Loucy (cell line): ENCODE measurements at regions not wholly inside any gene's neighbourhood (a gene's known extent, or its start where the extent isn't known, plus 50 kb on each side); places are given as distances from the start of the nearest gene placed in this dataset.

Experiments used
- EZH2phosphoT487 ChIP-seq: fragments of 200-600 bp; IDR thresholded peaks from 2 replicates; pipeline ENCODE4 v1.6.1; 2018; ENCODE audit warnings: antibody characterized with exemption, mild to moderate bottlenecking, moderate library complexity, borderline replicate concordance
- TF ChIP-seq, protein P1 (sequence below): fragments of 200-600 bp; sonication (generic); conservative IDR thresholded peaks from 2 replicates; pipeline ENCODE4 v1.5.1; 2014; ENCODE audit warnings: mild to moderate bottlenecking, antibody characterized with exemption, low read length

DNA sequence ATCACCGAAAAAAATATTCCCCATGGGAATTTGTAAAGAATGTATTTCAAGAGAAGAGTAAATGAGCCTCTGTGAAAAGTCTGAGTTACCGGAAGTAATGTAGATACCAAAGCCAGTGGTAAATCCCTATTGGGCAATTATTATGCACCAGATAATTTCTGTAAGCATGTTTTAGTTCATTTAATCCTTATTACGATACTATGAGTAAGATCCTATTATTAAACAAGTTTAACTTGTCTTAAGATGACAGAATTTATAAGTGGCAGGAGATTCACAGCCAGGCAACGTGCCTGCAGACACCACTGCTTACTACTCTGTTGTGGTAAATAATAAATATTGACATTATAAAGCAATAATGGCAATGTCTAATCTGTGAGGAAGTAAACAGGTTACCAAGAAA, 280.8 kb upstream of the RGPD4 start:
- TF ChIP-seq, protein P1, sequence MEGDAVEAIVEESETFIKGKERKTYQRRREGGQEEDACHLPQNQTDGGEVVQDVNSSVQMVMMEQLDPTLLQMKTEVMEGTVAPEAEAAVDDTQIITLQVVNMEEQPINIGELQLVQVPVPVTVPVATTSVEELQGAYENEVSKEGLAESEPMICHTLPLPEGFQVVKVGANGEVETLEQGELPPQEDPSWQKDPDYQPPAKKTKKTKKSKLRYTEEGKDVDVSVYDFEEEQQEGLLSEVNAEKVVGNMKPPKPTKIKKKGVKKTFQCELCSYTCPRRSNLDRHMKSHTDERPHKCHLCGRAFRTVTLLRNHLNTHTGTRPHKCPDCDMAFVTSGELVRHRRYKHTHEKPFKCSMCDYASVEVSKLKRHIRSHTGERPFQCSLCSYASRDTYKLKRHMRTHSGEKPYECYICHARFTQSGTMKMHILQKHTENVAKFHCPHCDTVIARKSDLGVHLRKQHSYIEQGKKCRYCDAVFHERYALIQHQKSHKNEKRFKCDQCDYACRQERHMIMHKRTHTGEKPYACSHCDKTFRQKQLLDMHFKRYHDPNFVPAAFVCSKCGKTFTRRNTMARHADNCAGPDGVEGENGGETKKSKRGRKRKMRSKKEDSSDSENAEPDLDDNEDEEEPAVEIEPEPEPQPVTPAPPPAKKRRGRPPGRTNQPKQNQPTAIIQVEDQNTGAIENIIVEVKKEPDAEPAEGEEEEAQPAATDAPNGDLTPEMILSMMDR: no peak
- TF ChIP-seq EZH2phosphoT487: no peak
